Right atrium auricular region (tissue), 2 donors: ENCODE measurements at regions not wholly inside any gene's neighbourhood (a gene's known extent, or its start where the extent isn't known, plus 50 kb on each side); places are given as distances from the start of the nearest gene placed in this dataset.

Experiments used
- DNase-seq: peaks from one replicate; pipeline ENCODE4 v3.0.0-alpha.2; 2019; ENCODE audit warnings: low spot score
- H3K27ac ChIP-seq, 2 donors: fragments of 200-600 bp; sonication (generic); 1 replicate in 1 of 2; 2 replicates in 1 of 2; pipeline ENCODE4 v1.5.1; 2016 to 2019
- H3K27me3 ChIP-seq, 2 donors: fragments of 200-600 bp; sonication (generic); one replicate each; pipeline versions ENCODE4 v1.5.1 to v1.6.0; 2017 to 2019
- H3K36me3 ChIP-seq: fragments of 200-600 bp; sonication (generic); one replicate; pipeline ENCODE4 v1.5.1; 2016
- H3K4me1 ChIP-seq, 2 donors: fragments of 200-600 bp; sonication (generic); one replicate each; pipeline versions ENCODE4 v1.5.1 to v1.6.0; 2017 to 2019
- H3K4me3 ChIP-seq, 2 donors: fragments of 200-600 bp; sonication (generic); 1 replicate in 1 of 2; 2 replicates in 1 of 2; pipeline ENCODE4 v1.5.1; 2017 to 2019; ENCODE audit warnings: mild to moderate bottlenecking in 1 of 2, moderate library complexity in 1 of 2
- H3K9me3 ChIP-seq, 2 donors: fragments of 200-600 bp; sonication (generic); one replicate each; pipeline ENCODE4 v1.5.1; 2019
- CTCF ChIP-seq, 2 donors: fragments of 200-600 bp; sonication (generic); IDR thresholded peaks; one replicate each; pipeline ENCODE4 v1.5.1; 2019; ENCODE audit warnings: antibody characterized with exemption in 2 of 2

GRCh38 chr4:174135936-174136406 lies 147.5 kb downstream of the FBXO8 start:
- peaks cover 0 to 5% of the 10 kb centered on the region in 2 donors for H3K4me1 ChIP-seq
- H3K4me3 ChIP-seq = peak overlapping the region; percentile 12 to 36
- no peaks in the 10 kb centered on the region for H3K27me3 ChIP-seq
- peak overlapping the region; percentile 16 to 39 for H3K27ac ChIP-seq
- DNase-seq = no peak
- TF ChIP-seq CTCF (IDR thresholded peaks at IDR 0.05) = no peak
- no peaks in the 10 kb centered on the region for H3K9me3 ChIP-seq
- no peaks in the 10 kb centered on the region for H3K36me3 ChIP-seq

- peak overlapping the region; percentile 12 to 36 for H3K4me3 ChIP-seq
- H3K9me3 ChIP-seq = no peaks in the 10 kb centered on the region
- no peak for DNase-seq
- TF ChIP-seq CTCF (IDR thresholded peaks at IDR 0.05) = no peak
- no peaks in the 10 kb centered on the region for H3K27me3 ChIP-seq
- H3K4me1 ChIP-seq = peaks cover 0 to 5% of the 10 kb centered on the region in 2 donors
- H3K36me3 ChIP-seq = no peaks in the 10 kb centered on the region
- H3K27ac ChIP-seq = peak overlapping the region; percentile 16 to 39
Measured at GRCh38 chr4:174135530-174135929, 147.9 kb downstream of the FBXO8 start.

DNA sequence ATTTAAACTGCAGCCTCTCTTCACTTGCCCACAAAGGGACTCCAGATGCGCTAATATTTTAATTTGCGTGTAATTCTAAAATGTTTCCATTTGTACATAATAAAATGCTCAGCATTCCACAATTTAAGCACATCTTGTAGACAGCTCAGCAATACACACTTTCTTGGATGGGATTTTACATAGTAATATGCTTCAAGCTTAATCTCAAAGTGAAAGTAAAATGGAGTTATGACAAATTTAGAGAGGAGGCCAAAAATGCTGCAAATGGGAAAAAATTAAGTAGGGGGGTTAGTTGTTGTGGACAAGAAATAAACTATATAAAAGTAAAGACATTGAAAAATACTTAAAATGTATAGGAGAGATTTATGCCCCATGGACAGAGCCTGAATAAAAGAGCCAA lies 149.1 kb downstream of the FBXO8 start:
- Histone ChIP-seq H3K27ac (no peak overlapping the region), H3K4me1 (peaks cover 0 to 5% of the 10 kb centered on the region in 2 donors), H3K36me3 (no peaks in the 10 kb centered on the region), H3K27me3 (no peaks in the 10 kb centered on the region), H3K9me3 (no peaks in the 10 kb centered on the region), H3K4me3 (peak overlapping the region in 1 of 2 donors; percentile 19)
- TF ChIP-seq CTCF (IDR thresholded peaks at IDR 0.05) = no peak
- DNase-seq = no peak

GRCh38 chr4:174133551-174133950 lies 149.9 kb downstream of the FBXO8 start:
- H3K4me1 ChIP-seq = peaks cover 0 to 5% of the 10 kb centered on the region in 2 donors
- H3K27ac ChIP-seq = no peak overlapping the region
- no peak for DNase-seq
- H3K9me3 ChIP-seq = no peaks in the 10 kb centered on the region
- no peak overlapping the region for H3K4me3 ChIP-seq
- TF ChIP-seq CTCF (IDR thresholded peaks at IDR 0.05) = no peak
- H3K36me3 ChIP-seq = no peaks in the 10 kb centered on the region
- H3K27me3 ChIP-seq = no peaks in the 10 kb centered on the region

- no peak for DNase-seq
- no peak overlapping the region for H3K4me3 ChIP-seq
- no peak for TF ChIP-seq CTCF (IDR thresholded peaks at IDR 0.05)
- peaks cover 0 to 5% of the 10 kb centered on the region in 2 donors for H3K4me1 ChIP-seq
- H3K27me3 ChIP-seq = no peaks in the 10 kb centered on the region
- no peak overlapping the region for H3K27ac ChIP-seq
- H3K36me3 ChIP-seq = no peaks in the 10 kb centered on the region
- no peaks in the 10 kb centered on the region for H3K9me3 ChIP-seq
Measured at GRCh38 chr4:174131901-174132300, 151.6 kb downstream of the FBXO8 start.

- Histone ChIP-seq H3K4me1 (peaks cover 0 to 22% of the 10 kb centered on the region in 2 donors), H3K36me3 (no peaks in the 10 kb centered on the region), H3K4me3 (no peak overlapping the region), H3K27me3 (no peaks in the 10 kb centered on the region), H3K27ac (peak overlapping the region; percentile 33 to 82), H3K9me3 (no peaks in the 10 kb centered on the region)
- no peak for DNase-seq
- no peak for TF ChIP-seq CTCF (IDR thresholded peaks at IDR 0.05)
Measured at GRCh38 chr4:174122705-174123104, 160.8 kb downstream of the FBXO8 start.
